ENCODE measurements at regions not wholly inside any gene's neighbourhood (a gene's known extent, or its start where the extent isn't known, plus 50 kb on each side); places are given as distances from the start of the nearest gene placed in this dataset.
A peak's percentile ranks its signal among the peaks of the same experiment; 100 is the strongest.

DNA sequence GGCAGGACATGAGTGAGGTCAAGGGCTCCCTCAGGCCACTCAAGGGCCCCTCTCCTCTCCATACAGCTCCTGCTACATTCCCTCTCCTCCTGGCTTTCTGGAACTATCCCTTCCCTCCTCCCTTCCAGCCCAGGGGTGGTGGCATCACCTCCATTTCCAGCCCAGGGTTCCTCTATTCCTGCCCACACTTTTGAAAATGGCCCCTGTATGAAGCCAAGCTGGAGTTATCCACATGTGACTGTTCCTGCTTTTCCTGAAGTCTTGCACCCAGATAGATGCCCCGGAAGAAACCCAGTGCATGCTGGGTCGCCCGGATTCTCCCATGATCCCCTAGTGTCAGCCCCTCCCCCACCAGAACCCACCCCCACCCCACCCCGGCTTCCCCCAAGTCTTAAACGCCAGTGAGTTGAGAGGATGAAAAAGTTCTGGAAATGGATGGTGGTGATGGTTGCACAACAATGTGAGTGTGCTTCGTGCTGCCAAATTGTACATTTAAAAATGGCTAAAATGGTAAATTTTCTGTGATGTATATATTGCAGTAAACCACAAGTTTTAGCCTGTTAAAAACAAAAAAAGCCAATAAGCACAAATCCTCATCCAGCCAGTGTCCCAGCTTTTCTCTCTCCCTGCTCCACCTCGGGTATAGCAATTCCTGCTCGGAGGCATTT is 136.9 kb downstream of the SCARB1 start:
- intact Hi-C loops (cut with DNase I), result no loop called here
- no peak for DNase-seq (ENCODE audit: low spot score)

DNA sequence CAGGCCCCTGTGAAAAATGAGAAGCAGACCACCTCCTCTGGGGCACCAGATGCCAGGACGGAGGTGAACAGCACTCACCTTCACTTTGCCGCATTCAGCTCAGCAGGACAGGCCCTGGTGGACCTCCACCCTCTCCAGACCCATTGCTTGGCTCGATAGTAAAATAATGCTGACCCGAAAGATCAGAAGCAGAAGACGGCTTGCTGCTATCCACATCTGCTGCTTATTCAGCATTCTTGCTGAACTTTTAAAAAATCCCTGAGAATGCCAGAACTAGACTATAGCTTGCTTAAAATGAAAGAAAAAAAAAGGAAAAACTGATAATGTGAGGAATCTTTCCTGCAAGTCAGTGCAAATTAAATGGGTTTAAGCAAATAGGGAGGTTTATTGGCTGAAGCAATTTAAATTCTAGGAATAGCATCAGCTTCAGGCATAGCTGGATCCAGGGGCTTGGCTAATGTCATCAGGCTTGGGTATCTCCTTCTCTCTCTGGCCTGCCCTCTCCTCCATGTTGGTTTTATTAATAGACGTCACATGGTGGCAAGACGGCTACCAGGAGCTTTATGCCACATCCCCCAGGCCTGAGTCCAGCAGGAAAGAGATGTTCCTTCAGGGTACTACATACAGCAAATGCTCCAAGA is 137.9 kb downstream of the SCARB1 start:
- intact Hi-C loops (cut with DNase I), result no loop called here
- DNase-seq (ENCODE audit: low spot score), result no peak

DNA sequence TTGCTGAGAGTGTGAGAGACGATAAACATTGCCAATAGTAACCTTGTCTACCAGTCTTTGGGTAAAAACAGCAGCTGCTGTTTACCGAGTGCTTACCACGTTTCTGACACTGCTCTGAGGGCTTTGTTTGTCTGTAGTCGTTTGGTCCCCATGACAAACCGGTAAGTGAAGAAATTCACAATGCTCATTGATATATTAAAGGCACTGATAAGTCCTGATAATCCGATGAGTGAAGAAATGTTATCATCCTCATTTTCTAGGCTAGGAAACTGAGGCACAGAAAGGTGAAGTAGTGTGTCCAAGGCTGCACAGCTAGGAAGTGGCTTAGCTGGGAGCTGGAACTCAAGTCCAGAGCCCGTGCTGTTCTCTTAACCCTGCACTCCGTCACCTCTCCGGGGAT is 138.6 kb downstream of the SCARB1 start:
- intact Hi-C loops (cut with DNase I), result no loop called here
- no peak for DNase-seq (ENCODE audit: low spot score)

DNA sequence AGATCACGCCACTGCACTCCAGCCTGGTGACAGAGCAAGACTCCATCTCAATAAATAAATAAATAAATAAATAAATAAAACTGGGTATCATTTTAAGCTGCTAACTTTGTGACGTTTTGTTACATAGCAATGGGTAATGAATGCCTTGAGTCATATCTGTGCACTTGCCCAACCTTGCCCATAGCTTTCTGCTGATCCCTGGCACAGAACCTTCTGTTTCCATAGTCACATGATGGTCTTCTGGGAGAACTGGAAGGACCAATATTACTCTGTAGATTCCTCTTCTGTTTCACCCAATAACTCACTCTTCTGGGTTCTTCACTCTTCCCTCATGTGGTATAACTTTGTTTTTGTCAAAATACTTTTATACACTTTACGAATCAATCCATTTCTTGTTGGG is 140.8 kb downstream of the SCARB1 start:
- DNase-seq (ENCODE audit: low spot score), result no peak
- intact Hi-C loops (cut with DNase I), result no loop called here

DNA sequence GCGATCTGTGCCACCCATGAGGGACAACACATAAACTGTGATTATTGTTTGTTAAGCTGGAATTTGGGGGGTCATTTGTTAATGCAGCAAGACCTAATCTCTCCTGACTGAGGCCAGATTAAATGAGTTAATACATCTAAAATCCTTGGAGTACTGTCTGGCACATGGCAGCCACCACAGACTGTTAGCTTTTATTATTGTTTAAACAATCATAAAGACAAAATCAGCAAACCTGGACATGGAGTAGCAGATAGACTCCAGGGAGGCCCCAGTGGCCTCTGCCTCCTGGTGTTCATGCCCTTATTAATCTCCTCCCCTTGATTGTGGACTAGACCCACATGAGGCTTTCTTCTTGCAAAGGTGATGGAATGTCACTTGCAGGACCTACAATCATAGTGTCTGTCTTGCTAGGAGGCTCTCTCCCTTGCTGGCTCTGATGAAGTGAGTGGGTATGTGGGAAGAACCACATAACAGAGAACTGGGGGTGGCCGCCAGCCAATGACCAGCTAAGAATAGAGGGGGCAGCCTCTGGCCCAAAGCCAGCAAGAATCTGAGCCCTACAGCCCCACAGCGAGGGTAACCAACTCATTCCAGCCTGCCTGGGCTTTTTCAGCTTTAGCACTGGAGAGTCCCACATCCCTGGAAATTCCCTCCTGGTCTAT is 142.0 kb downstream of the SCARB1 start:
- intact Hi-C loops (cut with DNase I), result loop anchor here in 1 of 2 donors (2.0 kb wide), 1 partner anchor 17 kb away; no protein-coding TSS in a partner anchor
- no peak for DNase-seq (ENCODE audit: low spot score)

DNA sequence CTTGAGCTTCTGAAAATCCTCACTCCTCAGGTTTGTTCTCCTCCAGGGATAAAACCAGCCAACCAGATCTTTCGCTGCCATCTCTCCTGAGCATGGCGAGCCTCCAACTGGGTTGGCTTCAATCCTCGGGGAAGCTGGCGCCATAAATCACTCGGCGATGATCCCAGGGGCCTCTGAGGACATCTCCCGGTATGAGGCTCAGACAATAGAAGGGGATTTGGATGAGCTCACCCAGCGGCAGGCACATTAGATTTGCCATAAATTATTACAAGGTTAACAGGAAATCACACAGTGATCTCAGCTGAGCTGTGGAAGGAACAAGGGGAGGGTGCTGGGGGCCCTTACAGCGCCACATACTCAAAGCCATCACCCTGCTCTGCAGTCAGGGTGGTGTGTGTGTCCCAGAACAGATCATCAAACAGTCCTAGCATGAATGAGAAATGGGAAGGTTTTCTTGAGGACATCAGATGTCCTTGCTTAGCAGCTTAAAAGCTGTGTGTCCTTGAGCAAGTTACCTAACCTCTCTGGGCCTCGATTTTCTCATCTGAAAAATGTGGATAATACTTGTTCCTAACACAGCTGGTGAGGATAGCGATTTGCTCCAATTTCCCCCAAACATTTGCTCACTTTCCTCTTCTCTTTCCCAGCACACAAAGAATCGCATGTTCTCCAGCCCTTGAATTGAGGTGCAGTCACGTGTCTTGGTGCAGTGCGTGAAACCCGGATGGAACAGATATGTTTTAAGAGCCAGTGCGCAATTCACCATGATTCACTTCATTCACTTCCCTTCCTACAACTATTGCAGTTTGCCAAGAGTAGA is 142.8 kb downstream of the SCARB1 start:
- intact Hi-C loops (cut with DNase I), result loop anchor here in 1 of 2 donors (2.0 kb wide), 1 partner anchor 16 kb away; no protein-coding TSS in a partner anchor
- DNase-seq (ENCODE audit: low spot score), result no peak

DNA sequence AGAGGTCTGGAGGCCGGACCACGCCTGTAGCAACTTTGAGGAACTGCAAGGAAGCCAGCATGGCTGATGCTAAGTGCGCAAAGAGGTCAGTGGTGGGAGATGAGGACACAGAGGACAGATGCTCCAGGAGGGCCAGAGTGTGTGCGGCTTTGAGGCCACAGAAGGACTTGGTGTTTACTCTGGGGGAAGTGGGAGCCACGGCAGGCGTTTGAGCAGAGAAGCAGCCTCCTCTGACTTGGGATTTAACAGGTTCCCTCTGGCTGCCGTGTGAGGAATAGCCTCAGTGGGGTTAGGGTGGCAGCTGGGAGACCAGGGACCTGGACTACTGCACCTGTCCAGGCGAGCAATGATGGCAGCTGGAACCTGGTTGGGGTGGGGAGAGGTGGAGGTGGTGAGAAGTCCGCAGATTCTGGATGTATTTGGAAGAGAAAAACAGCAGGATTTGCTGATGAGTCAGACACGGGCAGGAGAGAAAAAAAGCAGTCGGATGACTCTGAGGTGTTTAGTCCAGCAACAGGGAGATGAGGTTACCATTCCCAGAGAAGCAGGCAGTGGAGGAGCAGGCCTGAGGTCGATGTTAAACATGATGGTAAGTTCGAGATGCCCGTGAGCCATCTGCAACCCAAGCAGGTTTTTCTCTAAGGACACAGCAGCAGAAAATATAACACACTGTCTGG is 143.5 kb downstream of the SCARB1 start:
- no peak for DNase-seq (ENCODE audit: low spot score)
- intact Hi-C loops (cut with DNase I), result loop anchor here in 1 of 2 donors (2.0 kb wide), 1 partner anchor 15 kb away; no protein-coding TSS in a partner anchor

DNA sequence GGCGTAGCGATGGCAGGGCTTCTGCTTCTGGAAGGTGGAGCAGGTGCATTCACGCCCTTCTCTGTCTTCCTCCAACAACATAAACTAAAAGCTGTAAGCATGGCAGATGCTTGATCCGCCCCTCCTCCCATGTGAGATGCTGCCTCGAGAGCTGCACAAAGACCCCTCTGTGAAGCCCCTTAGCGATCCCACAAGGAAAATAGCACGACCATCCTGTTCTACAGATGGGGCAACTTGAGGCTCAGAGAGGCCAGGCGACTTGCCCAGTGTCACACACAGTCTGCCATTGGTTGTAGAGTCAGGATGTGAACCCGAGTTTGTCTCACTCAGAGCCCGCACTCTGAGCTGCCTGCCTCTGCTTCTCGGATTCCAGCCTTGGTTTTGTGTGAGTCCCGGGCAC is 144.4 kb downstream of the SCARB1 start:
- DNase-seq (ENCODE audit: low spot score), result no peak
- intact Hi-C loops (cut with DNase I), result no loop called here

DNA sequence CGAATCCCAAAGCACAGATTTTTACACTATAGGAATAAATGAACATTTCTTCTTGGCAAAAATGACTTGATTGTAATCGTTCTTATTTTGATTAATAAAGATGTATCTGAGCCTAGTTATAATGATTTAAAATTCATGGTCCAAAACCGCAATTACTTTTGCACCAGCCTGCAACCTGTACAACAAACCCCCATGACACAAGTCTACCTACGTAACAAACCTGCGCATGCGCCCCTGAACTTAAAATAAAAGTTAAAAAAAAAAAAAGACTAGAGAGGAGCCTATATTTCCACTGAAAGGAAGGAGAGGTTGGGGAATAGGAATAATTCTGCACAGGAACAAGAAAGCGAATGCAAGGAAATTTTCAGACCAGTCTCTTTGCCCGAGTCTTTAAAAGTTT is 145.2 kb downstream of the SCARB1 start:
- DNase-seq (ENCODE audit: low spot score), result no peak
- intact Hi-C loops (cut with DNase I), result no loop called here

DNA sequence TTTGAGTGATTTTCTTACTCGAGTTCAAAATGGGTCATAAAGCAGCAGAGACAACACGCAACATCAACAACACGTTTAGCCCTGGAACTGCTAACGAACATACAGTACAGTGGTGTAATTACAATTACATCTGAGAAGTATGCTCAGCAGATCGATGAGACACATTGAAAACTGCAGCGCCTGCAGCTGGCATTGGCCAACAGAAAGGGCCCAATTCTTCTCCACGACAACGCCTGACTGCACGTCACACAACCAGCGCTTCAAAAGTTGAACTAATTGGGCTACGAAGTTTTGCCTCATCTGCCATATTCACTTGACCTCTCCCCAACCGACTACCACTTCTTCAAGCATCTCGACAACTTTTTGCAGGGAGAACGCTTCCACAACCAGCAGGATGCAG is 145.6 kb downstream of the SCARB1 start:
- intact Hi-C loops (cut with DNase I), result no loop called here

DNA sequence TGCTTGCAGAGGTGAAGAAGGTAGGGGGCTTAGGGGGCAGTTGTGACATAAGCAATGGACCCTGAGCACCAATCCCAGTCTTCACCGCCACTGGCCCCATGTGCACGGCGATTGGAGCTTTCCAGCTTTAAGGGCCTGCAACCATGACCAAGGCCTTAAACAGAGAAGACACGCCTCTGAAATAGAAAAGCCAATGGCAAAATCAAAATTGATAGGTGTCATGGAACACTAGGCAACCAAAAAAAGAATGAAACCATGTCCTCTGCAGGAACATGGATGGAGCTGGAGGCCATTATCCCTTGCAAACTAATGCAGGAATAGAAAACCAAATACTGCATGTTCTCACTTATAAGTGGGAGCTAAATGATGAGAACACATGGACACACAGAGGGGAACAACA is 146.3 kb downstream of the SCARB1 start:
- no peak for DNase-seq (ENCODE audit: low spot score)
- intact Hi-C loops (cut with DNase I), result no loop called here

More for the DNA sequence above, 145.6 kb downstream of the SCARB1 start:
- no peak for DNase-seq (ENCODE audit: low spot score)

DNA sequence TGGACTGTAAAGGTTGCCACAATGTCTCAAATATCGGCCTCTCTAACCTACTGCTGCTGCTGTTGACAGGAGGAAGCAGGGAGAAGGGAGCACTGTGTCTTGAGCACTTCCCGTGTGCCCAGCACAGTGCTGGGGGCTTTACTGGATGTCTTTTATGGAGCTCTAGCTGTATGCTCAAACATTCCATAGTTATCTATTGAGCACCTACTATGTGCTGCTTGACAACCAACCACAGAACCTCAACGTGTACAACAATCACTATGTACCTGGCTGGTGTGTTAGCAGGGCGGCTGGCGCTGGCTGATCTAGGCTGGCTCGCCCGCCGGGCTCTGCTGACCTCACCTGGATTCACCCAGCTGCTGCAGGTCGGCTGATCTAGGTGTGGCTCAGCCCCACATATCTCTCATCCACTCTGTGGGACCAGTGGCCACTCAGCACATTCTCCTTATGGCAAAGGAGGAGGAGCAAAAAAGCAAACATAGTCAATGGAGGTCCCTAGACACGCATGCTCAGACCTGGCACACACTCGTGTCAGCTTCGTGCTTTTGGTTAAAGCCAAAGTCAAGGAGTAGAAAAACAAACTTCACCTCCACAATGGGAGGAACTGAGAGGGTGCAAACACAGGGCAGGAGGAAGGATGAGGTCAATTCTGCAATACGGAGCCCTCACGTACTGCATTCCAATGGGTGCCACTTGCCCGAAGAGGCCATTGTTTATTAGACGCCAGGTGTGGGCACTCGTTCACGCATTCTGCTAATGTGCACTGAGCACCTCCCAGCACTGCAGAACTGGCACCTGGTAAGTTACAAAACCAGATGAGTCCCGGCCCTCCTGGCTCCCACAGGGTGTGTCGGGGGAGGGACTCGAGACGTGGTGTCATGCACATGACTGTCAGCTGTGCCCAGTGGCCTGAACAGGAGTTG is 147.2 kb downstream of the SCARB1 start:
- intact Hi-C loops (cut with DNase I), result no loop called here
- no peak for DNase-seq (ENCODE audit: low spot score)

DNA sequence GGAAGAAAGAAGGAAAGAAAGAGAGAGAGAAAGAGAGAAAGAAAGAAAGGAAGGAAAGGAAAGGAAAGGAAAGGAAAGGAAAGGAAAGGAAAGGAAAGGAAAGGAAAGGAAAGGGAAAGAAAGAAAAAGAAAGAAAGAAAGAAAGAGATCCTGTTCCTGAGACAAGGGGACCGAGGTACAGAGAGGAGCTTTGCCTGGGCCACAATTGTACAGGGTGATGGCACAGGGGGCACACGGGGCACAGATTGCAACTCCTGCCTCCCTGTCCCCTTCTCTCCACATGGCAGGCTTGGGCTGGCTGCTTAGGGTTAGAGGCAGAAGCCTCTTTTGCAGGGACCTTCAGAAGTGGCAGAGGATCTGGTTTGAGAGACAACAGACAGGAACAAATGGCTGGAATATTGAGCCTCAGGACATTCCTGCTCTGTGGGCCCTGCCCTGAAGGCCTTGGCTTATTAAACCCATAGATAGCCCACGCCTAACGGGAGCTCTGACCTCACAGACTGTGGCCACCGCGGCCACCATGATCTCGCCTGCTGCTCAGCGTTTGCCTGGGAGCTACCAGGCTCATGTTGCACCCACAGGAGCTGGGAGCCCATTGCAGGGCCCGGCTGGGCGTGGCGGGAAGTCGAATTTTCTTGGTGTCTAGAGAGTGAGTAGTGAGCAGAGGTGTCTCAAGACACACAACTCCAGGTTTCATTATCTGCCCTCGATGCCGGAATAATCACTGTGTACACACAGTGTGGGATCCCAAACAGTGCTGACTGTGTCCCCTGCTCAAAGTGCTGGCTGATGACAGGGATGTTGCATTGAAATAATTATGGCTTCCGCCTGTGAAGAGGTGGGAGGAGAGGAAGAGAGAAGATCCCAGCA is 147.9 kb upstream of the NCOR2 start:
- intact Hi-C loops (cut with DNase I), result no loop called here
- DNase-seq (ENCODE audit: low spot score), result no peak

DNA sequence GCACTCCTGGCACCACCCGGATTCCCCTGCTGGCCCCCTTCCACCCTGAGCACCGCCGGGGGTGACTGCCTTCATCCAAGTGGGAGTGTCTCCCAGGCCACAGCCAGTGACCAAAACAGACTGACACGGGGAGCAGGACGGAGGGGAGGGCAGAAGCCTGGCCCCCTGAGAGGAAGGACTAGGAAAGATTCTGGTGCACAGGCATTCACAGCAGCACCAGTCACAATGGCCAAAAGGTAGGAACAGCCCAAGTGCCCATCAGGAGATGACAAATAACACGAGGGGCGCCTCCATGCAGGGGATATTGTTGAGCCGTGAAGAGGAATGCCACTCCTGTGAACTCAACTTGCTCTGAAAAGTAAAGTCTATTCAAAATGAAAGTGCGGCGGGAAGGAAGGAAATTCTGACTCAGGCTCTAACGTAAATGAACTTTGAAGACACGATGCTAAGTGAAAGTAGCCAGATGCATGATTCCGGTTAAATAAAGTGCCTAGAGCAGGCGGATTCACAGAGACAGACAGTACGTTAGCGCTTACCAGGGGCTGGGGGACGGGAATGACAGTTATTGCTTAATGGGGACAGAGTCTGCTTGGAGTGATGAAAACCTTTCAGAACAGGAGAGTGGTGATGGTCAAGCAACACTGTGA is 146.1 kb upstream of the NCOR2 start:
- DNase-seq (ENCODE audit: low spot score), result no peak
- intact Hi-C loops (cut with DNase I), result no loop called here

DNA sequence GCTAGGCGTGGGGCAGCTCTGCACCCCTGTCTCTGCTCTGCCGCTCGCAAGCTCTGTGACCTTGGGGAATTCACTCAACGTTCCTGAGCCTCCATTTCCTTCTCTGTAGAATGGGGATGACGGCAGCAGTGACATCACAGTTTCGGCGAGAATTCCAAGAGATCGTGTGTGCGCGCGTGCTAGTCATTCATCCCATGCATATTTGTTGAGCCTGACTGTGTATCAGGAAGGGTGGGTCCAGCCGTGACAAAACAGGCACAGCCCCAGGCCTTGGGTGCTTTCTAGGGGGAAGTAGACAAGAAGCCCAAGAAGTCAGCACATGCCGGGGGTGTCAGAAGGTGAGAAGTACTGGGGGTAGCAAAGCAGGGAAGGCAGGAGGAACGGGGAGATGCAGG is 145.6 kb upstream of the NCOR2 start:
- intact Hi-C loops (cut with DNase I), result no loop called here
- peak; percentile 91 for DNase-seq (ENCODE audit: low spot score)

DNA sequence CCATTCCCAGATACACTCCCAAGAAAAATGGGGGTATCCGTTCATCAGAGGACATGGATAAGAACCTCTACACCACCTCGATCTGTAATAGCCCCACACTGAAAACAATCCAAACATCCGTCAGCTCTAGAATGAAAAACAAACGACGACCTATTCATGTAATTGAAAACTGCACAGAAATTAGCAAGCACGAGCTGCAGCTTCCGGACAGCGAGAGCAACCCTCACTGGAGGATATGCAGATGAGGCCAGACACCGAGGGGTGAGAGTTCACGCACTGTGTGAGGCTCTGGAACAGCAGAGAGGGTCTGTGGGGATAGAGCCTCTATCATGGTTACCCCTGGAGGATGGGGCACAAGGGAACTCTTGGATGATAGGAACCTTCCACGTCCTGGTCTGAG is 143.9 kb upstream of the NCOR2 start:
- DNase-seq (ENCODE audit: low spot score), result no peak
- intact Hi-C loops (cut with DNase I), result no loop called here
